ENCODE measurements at regions not wholly inside any gene's neighbourhood (a gene's known extent, or its start where the extent isn't known, plus 50 kb on each side); places are given as distances from the start of the nearest gene placed in this dataset.

GRCh38 chr7:47724335-47724982, 142.5 kb upstream of the TNS3 start:
- peak; percentile 83 for DNase-seq

GRCh38 chr7:47722126-47722525, 140.2 kb upstream of the TNS3 start:
- no peak for DNase-seq

DNA sequence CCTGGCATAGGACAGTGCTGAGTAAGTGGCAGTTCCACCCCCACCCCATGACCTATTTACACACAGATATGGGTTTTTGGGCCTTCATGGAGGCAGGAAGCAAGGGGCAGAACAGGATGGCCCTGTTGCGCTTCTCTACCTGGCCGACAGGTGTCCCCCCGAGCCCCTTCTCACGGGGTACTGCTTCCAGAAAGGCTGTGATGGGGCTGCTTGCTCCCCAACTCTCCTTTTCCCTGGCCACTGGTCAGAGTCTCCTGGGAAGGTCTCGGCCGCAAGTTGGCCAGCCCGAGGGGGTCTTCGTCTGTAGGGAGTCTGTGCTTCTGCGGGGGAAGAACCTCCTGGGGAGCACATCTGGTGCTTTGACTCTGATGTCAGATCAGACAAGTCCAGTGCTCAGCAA, 139.8 kb upstream of the TNS3 start:
- no peak for DNase-seq

DNA sequence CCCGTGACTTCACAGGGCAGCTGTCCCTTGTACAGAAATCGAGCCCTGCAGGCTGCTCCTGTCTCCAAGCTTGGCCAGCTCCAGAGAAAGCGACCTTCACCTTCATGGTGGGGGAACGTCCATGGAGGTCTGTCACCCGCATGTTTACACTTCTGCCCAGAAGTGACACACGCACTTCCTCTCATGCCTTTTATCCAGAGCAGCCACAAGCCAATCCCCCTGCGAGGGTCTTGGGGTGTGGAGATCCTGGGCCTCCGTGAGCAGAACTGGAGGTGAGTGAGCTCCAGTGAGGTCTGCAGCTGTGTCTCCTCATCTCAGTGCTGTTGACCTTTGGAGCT, 139.0 kb upstream of the TNS3 start:
- no peak for DNase-seq

GRCh38 chr7:47720141-47720906, 138.4 kb upstream of the TNS3 start:
- no peak for DNase-seq

DNA sequence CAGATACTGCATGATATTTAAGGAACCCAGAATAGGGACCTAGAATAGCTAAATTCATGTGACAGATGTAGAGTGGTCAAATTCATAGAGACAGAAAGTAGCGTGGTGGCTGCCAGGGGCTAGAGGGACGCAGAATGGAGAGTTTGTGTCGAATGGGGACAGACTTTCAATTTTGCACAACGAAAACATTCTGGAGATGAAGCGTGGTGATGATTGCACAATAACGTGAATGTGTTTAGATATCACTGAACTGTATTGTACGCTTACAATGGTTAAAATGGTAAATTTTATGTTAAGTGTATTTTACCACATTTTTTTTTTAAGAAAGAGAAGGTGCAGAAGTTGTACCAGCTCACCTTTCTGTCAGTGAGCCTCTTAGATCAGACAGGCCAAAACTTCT, 137.8 kb upstream of the TNS3 start:
- DNase-seq = no peak

DNA sequence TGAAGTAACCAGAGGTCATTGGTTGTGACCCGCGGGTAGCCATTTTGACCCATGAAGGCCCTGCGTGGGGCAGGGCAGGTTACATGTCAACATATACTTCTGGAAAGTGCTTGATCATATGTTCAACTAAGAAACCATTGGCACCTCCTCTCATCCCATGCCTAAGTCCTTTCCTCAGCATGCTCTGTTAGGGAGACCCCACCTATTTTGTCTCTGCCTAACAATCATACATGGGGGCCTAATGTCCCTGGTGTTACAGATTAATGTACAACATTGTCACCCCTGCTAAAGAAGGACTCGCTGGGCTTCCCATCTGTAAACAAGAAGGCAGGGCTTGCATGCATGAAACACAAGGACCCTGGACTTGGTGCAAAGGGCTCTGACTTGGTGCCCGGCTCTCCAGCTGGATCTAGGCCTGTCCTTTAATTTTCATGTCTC, 133.7 kb upstream of the TNS3 start:
- DNase-seq = no peak

DNA sequence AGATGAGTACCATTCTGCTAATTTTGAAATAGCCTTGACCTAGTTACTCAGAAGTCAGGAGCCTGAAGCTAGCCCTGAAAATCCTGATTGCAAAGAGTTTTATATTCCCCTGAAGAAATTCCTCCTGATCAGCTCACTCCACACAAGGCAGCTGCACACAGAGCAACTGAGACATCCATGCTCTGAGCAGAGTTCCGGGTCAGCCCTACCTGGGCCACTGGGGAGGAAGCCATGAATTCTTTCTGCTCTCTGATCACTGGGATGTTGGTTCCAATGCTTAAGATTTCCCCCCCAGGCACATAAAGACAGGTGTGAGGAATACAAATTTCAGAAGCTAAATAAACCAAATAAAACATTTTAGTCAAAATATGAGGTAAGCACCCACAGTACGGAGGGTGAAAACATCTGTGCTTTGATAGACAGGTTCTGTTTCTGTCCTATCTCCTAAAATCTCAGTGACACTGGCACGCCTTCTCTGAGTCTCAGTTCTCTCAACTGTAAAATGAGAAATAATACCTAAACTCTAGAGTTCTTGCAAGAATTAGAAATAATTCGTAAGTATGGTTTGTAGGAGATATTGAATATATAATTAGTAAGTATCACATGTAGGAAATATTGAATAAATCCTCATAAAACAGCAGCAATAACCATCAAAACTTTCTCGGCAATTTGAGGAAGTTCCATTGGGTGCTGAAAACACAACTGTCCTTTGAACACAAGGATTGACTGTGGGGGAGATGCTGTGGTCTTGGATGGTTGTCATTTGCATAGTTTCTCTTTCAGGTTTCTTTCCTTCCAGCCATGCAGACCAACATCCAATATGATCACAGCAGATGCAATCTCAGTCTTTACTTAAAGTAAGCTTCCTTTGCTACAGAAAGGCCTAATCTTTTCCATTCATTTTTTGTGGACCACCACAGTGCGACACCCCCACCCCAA, 133.0 kb upstream of the TNS3 start:
- DNase-seq = no peak

GRCh38 chr7:47713595-47713994, 131.7 kb upstream of the TNS3 start:
- DNase-seq = no peak

DNA sequence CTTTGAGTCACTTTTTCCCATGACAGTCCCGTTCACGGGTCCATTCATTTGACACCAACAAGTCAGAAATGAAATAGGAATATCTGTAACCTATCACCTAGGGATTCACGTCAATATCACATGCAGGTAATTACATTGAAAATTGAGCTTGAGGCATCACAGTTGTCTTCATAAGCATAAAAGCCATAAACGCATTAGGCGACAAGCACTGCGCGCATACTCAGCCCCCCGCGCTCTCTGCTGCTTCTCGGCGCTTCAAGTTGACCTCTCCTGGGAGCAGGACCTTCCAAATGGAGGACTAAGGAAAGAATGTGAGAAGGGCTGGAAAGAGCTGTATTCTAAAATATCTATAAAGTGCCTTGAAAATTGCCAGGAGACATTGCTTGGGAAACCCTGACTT, 130.5 kb upstream of the TNS3 start:
- DNase-seq = no peak

DNA sequence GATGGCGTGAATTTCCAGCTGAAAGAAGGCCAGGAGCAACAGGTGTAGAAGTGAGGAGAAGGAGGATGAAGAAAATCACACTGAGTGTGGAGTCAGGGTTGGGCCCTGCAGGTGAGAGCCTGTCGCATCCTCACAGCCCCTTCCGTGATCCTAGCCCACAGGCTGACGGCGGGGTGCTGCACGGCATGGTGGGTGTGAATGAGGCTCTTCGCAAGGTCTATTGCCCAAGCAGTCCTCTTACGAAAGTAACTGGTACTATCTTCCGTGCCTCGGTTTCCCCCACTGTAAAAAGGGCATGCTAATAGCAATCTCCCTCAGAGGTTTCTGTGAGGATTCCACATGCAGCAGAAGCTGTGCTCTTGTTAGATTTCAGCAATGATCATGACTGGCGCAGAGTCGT, 129.9 kb upstream of the TNS3 start:
- DNase-seq = no peak

- DNase-seq = no peak
Observed at GRCh38 chr7:47710201-47710935, 128.5 kb upstream of the TNS3 start.

DNA sequence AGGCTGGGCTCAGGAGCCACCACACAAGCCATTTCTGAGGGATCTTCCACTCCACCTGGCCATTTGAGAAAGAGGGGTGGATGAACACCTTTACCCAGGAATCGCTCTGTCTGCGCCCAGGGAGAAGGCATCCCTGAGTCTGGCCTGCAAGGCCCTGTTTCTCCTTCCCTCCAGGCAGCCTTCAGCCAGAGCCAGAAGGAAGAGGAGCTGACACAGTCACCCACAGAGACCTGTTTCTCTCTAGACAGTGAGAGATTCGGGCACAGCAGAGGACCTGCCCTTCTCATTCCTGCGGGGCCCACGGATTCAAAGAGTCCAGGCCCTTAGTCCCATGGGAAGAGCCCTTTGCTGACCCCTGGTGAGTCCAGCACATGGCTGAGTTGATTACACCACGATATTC, 127.5 kb upstream of the TNS3 start:
- no peak for DNase-seq

- no peak for DNase-seq
Observed at GRCh38 chr7:47709051-47709450, 127.1 kb upstream of the TNS3 start.

DNA sequence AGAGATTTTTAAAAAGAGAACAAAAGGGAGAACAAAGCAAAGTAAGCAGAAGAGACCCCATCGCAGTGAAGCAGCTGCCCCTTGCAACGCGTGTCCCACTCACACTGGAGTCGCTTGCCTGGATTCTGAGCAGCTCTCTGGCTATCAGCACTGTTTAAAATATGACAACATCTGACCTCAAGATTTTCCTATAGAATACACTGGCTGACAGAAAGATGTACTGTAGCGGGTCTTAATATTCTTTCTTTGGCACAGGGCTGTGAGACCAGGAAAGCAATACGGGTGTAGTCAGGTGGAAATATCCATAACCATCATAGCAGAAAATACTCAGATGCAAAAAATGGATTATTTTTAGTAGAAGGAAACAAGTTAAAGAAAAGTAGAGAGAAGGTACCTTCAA, 125.7 kb upstream of the TNS3 start:
- DNase-seq = no peak

GRCh38 chr7:47704936-47705335, 123.0 kb upstream of the TNS3 start:
- no peak for DNase-seq

GRCh38 chr7:47702080-47702479, 120.2 kb upstream of the TNS3 start:
- no peak for DNase-seq

- no peak for DNase-seq
Observed at GRCh38 chr7:47698386-47698785, 116.5 kb upstream of the TNS3 start.

DNA sequence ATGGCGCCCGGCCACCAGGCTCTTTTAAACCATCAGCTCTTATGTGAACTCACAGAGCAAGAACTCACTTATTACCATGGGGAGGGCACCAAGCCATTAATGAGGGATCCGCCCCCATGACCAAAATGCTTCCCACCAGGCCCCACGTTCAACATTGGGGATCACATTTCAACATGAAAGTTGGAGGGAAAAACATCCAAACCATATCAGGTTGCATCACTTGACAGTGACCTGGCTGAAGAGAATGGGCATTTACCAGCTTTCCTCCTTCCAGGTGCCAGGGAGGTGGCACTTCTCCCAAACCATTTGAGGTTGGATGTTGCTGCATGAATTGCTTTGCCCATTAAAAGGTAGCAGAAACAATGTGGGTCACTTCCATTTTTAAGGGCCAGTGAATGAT, 115.6 kb upstream of the TNS3 start:
- DNase-seq = no peak

GRCh38 chr7:47696152-47696710, 114.3 kb upstream of the TNS3 start:
- DNase-seq = no peak

DNA sequence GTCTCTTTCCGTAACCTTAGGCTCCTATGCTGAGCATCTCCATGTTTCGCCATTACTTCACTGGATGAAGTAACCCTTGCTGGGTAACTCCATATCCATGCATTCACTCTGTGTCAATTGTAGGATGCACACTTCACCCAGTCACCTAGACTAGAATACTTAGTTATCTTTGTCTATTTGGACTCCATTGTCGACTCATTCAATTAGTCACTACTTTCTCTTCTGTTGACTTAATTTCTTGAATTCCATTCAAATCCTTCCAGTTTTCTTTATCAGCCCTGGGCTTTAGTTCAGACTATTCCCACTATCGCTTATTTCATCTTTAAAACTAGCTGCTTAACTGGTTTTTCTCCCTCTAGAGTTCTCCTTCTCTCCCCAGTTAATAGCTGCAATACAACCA, 111.3 kb upstream of the TNS3 start:
- peak; percentile 77 for DNase-seq

DNA sequence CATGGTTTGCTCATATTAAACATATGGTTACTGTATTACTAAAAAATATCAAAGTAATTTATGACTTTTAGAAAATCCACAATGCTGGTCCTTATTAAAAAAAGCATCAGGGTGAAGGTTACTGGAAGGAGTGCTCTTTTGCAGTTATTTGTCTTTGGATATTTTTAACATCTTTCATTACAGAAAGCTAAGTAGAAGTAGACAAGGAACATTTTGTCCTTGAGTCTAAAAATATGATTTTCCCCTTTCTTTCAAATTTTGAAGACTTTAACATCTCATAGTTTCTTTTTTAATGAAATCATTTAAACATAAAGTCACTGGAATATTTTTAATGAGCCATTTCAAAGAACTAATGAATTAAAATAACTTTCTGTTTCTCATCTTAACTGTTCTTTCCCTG, 110.1 kb upstream of the TNS3 start:
- DNase-seq = no peak
